GM23338 (cell line): ENCODE measurements at regions not wholly inside any gene's neighbourhood (a gene's known extent, or its start where the extent isn't known, plus 50 kb on each side); places are given as distances from the start of the nearest gene placed in this dataset.
"Not testable (repeated sequence)": the region's sequence is repeated elsewhere in the genome, so short reads cannot be mapped to it uniquely, and the experiment has no call there.

ENCODE experiments used
- CREB1 ChIP-seq: fragments of 250-450 bp; sonication (Bioruptor Pico); IDR thresholded peaks from 2 replicates; pipeline ENCODE4 v1.5.0; 2020; ENCODE audit warnings: low read depth, mild to moderate bottlenecking, moderate library complexity
- EZH2 ChIP-seq: fragments of 200-600 bp; sonication (generic); IDR thresholded peaks from one replicate; pipeline ENCODE4 v1.8.0; 2017; ENCODE audit warnings: antibody characterized with exemption, mild to moderate bottlenecking, low read depth; ENCODE audit not compliant: unreplicated experiment
- EZH2phosphoT487 ChIP-seq: fragments of 200-600 bp; sonication (generic); IDR thresholded peaks from one replicate; pipeline ENCODE4 v1.8.1; 2018; ENCODE audit warnings: antibody characterized with exemption; ENCODE audit not compliant: unreplicated experiment
- JUNB ChIP-seq: IDR thresholded peaks from one replicate; pipeline ENCODE4 v1.6.1; 2016; ENCODE audit warnings: antibody characterized with exemption; ENCODE audit not compliant: unreplicated experiment
- NANOG ChIP-seq: IDR thresholded peaks from 2 replicates; pipeline ENCODE4 v1.6.1; 2016; ENCODE audit warnings: antibody characterized with exemption, borderline replicate concordance
- POLR2AphosphoS5 ChIP-seq: IDR thresholded peaks from 2 replicates; pipeline ENCODE4 v1.6.1; 2016; ENCODE audit warnings: antibody characterized with exemption, low read depth
- STAT1 ChIP-seq: IDR thresholded peaks from one replicate; pipeline ENCODE4 v1.6.1; 2016; ENCODE audit warnings: antibody characterized with exemption; ENCODE audit not compliant: unreplicated experiment
- ZNF114 ChIP-seq: fragments of 250-450 bp; sonication (Bioruptor Pico); IDR thresholded peaks from 2 replicates; pipeline ENCODE4 v1.5.0; 2020; ENCODE audit warnings: mild to moderate bottlenecking, moderate library complexity
- ZNF331 ChIP-seq: fragments of 250-450 bp; sonication (Bioruptor Pico); IDR thresholded peaks from 2 replicates; pipeline ENCODE4 v1.5.0; 2020; ENCODE audit warnings: low read depth, mild to moderate bottlenecking, moderate library complexity
- TF ChIP-seq, protein P1 (sequence below), 2 experiments: fragments of 200-600 bp in 1 of 2; sonication (generic) in 1 of 2; conservative IDR thresholded peaks; 2 replicates each; pipeline versions ENCODE4 v1.5.1 to v1.6.1; 2016 to 2017; ENCODE audit warnings: antibody characterized with exemption in 2 of 2, low read depth in 2 of 2, mild to moderate bottlenecking in 2 of 2, moderate library complexity in 1 of 2
- TF ChIP-seq, protein P2 (sequence below): IDR thresholded peaks from one replicate; pipeline ENCODE4 v1.6.1; 2018; ENCODE audit warnings: antibody characterized with exemption; ENCODE audit not compliant: unreplicated experiment
- TF ChIP-seq, protein P3 (sequence below): fragments of 250-450 bp; sonication (Bioruptor Pico); IDR thresholded peaks from 2 replicates; pipeline ENCODE4 v1.5.0; 2020; ENCODE audit warnings: mild to moderate bottlenecking, moderate library complexity
- TF ChIP-seq, protein P4 (sequence below): IDR thresholded peaks from 2 replicates; pipeline ENCODE4 v1.6.1; 2016; ENCODE audit warnings: antibody characterized with exemption

DNA sequence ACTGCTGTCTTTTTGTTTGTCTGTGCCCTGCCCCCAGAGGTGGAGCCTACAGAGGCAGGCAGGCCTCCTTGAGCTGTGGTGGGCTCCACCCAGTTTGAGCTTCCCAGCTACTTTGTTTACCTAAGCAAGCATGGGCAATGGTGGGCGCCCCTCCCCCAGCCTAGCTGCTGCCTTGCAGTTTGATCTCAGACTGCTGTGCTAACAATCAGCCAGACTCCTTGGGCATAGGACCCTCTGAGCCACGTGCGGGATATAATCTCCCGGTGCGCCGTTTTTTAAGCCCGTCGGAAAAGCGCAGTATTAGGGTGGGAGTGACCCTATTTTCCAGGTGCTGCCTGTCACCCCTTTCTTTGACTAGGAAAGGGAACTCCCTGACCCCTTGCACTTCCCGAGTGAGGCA lies 81.1 kb upstream of the ANKRD30A start:
- not testable (repeated sequence) for TF ChIP-seq EZH2phosphoT487; EZH2; POLR2AphosphoS5; CREB1 (CRISPR knock-in tag); NANOG; ZNF331 (CRISPR knock-in tag); JUNB; ZNF114; STAT1
- TF ChIP-seq, protein P1, sequence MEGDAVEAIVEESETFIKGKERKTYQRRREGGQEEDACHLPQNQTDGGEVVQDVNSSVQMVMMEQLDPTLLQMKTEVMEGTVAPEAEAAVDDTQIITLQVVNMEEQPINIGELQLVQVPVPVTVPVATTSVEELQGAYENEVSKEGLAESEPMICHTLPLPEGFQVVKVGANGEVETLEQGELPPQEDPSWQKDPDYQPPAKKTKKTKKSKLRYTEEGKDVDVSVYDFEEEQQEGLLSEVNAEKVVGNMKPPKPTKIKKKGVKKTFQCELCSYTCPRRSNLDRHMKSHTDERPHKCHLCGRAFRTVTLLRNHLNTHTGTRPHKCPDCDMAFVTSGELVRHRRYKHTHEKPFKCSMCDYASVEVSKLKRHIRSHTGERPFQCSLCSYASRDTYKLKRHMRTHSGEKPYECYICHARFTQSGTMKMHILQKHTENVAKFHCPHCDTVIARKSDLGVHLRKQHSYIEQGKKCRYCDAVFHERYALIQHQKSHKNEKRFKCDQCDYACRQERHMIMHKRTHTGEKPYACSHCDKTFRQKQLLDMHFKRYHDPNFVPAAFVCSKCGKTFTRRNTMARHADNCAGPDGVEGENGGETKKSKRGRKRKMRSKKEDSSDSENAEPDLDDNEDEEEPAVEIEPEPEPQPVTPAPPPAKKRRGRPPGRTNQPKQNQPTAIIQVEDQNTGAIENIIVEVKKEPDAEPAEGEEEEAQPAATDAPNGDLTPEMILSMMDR (conservative IDR thresholded peaks at IDR 0.05; ENCODE audit: low read depth in 2 of 2), result not testable (repeated sequence)
- TF ChIP-seq, protein P2, sequence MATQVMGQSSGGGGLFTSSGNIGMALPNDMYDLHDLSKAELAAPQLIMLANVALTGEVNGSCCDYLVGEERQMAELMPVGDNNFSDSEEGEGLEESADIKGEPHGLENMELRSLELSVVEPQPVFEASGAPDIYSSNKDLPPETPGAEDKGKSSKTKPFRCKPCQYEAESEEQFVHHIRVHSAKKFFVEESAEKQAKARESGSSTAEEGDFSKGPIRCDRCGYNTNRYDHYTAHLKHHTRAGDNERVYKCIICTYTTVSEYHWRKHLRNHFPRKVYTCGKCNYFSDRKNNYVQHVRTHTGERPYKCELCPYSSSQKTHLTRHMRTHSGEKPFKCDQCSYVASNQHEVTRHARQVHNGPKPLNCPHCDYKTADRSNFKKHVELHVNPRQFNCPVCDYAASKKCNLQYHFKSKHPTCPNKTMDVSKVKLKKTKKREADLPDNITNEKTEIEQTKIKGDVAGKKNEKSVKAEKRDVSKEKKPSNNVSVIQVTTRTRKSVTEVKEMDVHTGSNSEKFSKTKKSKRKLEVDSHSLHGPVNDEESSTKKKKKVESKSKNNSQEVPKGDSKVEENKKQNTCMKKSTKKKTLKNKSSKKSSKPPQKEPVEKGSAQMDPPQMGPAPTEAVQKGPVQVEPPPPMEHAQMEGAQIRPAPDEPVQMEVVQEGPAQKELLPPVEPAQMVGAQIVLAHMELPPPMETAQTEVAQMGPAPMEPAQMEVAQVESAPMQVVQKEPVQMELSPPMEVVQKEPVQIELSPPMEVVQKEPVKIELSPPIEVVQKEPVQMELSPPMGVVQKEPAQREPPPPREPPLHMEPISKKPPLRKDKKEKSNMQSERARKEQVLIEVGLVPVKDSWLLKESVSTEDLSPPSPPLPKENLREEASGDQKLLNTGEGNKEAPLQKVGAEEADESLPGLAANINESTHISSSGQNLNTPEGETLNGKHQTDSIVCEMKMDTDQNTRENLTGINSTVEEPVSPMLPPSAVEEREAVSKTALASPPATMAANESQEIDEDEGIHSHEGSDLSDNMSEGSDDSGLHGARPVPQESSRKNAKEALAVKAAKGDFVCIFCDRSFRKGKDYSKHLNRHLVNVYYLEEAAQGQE, result not testable (repeated sequence)
- TF ChIP-seq, protein P3, sequence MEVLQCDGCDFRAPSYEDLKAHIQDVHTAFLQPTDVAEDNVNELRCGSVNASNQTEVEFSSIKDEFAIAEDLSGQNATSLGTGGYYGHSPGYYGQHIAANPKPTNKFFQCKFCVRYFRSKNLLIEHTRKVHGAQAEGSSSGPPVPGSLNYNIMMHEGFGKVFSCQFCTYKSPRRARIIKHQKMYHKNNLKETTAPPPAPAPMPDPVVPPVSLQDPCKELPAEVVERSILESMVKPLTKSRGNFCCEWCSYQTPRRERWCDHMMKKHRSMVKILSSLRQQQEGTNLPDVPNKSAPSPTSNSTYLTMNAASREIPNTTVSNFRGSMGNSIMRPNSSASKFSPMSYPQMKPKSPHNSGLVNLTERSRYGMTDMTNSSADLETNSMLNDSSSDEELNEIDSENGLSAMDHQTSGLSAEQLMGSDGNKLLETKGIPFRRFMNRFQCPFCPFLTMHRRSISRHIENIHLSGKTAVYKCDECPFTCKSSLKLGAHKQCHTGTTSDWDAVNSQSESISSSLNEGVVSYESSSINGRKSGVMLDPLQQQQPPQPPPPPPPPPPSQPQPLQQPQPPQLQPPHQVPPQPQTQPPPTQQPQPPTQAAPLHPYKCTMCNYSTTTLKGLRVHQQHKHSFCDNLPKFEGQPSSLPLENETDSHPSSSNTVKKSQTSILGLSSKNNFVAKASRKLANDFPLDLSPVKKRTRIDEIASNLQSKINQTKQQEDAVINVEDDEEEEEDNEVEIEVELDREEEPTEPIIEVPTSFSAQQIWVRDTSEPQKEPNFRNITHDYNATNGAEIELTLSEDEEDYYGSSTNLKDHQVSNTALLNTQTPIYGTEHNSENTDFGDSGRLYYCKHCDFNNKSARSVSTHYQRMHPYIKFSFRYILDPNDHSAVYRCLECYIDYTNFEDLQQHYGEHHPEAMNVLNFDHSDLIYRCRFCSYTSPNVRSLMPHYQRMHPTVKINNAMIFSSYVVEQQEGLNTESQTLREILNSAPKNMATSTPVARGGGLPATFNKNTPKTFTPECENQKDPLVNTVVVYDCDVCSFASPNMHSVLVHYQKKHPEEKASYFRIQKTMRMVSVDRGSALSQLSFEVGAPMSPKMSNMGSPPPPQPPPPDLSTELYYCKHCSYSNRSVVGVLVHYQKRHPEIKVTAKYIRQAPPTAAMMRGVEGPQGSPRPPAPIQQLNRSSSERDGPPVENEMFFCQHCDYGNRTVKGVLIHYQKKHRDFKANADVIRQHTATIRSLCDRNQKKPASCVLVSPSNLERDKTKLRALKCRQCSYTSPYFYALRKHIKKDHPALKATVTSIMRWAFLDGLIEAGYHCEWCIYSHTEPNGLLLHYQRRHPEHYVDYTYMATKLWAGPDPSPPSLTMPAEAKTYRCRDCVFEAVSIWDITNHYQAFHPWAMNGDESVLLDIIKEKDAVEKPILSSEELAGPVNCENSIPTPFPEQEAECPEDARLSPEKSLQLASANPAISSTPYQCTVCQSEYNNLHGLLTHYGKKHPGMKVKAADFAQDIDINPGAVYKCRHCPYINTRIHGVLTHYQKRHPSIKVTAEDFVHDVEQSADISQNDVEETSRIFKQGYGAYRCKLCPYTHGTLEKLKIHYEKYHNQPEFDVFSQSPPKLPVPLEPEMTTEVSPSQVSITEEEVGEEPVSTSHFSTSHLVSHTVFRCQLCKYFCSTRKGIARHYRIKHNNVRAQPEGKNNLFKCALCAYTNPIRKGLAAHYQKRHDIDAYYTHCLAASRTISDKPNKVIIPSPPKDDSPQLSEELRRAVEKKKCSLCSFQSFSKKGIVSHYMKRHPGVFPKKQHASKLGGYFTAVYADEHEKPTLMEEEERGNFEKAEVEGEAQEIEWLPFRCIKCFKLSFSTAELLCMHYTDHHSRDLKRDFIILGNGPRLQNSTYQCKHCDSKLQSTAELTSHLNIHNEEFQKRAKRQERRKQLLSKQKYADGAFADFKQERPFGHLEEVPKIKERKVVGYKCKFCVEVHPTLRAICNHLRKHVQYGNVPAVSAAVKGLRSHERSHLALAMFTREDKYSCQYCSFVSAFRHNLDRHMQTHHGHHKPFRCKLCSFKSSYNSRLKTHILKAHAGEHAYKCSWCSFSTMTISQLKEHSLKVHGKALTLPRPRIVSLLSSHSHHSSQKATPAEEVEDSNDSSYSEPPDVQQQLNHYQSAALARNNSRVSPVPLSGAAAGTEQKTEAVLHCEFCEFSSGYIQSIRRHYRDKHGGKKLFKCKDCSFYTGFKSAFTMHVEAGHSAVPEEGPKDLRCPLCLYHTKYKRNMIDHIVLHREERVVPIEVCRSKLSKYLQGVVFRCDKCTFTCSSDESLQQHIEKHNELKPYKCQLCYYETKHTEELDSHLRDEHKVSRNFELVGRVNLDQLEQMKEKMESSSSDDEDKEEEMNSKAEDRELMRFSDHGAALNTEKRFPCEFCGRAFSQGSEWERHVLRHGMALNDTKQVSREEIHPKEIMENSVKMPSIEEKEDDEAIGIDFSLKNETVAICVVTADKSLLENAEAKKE (CRISPR knock-in tag), result not testable (repeated sequence)
- TF ChIP-seq, protein P4, sequence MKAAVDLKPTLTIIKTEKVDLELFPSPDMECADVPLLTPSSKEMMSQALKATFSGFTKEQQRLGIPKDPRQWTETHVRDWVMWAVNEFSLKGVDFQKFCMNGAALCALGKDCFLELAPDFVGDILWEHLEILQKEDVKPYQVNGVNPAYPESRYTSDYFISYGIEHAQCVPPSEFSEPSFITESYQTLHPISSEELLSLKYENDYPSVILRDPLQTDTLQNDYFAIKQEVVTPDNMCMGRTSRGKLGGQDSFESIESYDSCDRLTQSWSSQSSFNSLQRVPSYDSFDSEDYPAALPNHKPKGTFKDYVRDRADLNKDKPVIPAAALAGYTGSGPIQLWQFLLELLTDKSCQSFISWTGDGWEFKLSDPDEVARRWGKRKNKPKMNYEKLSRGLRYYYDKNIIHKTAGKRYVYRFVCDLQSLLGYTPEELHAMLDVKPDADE, result not testable (repeated sequence)
